ENCODE measurements at regions not wholly inside any gene's neighbourhood (a gene's known extent, or its start where the extent isn't known, plus 50 kb on each side); places are given as distances from the start of the nearest gene placed in this dataset.
"Not testable (repeated sequence)": the region's sequence is repeated elsewhere in the genome, so short reads cannot be mapped to it uniquely, and the experiment has no call there.

DNA sequence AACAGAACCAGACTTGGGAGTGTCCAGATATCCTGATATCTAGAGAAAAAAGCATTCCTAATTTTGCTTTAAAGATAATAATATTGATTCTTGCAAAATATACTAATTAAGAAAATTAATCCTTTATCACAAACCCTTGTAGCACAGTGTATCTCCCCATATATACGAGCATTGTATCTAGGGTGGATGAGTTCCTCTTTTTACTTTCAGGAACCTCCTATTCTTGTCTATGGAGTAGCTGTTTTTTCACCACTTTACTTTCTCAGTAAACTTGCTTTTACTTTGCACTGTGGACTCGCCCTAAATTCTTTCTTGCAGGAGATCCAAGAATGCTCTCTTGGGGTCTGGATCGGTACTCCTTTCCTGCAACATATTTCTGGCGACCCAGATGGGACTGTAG, 103.9 kb downstream of the GLUD2 start:
- H3K4me3 Mint-ChIP-seq = no peak overlapping the region
- DNase-seq (no peak), ATAC-seq (replicated peaks) (no peak)
- peaks cover 0 to 5% of the 10 kb centered on the region in 2 donors for H3K27me3 Mint-ChIP-seq
- no peaks in the 10 kb centered on the region for H3K4me1 Mint-ChIP-seq
- H3K36me3 Mint-ChIP-seq = no peaks in the 10 kb centered on the region
- no peaks in the 10 kb centered on the region for H3K9me3 Mint-ChIP-seq
- H3K27ac Mint-ChIP-seq = no peak overlapping the region

DNA sequence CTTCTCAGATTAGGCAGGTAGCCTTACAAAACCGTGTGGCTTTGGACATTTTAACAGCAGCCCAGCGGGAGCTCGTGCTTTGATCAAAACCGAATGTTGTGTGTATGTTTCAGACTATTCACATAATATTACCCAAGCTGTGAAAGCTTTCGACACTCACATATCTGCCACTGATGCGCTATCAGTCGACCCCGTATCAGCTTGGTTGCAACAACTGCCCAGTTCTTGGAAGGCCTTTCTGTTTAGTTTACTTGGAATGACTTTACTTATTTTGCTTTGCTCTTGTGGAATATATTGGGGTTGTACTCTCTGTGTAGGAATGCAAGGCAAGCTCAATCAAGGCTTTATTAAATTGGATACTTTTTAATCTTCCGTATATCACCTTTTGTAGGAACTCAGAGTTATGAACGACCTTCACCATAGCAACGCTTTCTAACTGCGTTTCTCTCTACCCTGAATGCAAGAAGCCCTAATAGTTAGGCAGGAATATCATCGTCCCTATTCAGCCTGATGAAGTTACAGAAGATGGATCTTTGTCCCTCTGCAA, 107.5 kb downstream of the GLUD2 start:
- Mint-ChIP-seq H3K9me3 (no peaks in the 10 kb centered on the region), H3K4me1 (no peaks in the 10 kb centered on the region)

DNA sequence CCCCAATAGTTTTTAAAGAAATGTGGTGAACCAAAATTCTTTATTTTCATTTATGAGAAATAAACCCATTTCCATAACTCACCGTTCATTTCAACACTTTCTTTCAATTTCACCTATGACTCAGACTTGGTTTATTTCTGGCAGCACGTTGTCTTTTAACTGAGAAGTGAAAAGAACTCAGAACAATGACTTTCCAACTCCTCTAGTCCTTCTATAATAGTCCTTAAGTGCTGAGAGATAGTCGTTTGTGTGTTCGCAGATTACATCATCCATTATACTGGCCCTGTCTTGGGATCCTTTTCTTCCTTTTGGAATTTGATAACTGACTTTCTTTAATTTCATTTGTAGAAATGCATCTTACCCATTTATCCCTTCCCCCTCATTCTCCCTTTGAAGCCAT, 113.6 kb downstream of the GLUD2 start:
- ATAC-seq (replicated peaks) (no peak), DNase-seq (no peak)
- H3K27ac Mint-ChIP-seq = no peak overlapping the region
- peaks cover 3 to 5% of the 10 kb centered on the region in 2 donors for H3K4me1 Mint-ChIP-seq
- no peaks in the 10 kb centered on the region for H3K36me3 Mint-ChIP-seq
- no peaks in the 10 kb centered on the region for H3K9me3 Mint-ChIP-seq
- no peaks in the 10 kb centered on the region for H3K27me3 Mint-ChIP-seq
- no peak overlapping the region for H3K4me3 Mint-ChIP-seq

More for the DNA sequence above, 107.5 kb downstream of the GLUD2 start:
- no peak for DNase-seq
- no peaks in the 10 kb centered on the region for H3K36me3 Mint-ChIP-seq
- H3K27me3 Mint-ChIP-seq = peaks cover 0 to 5% of the 10 kb centered on the region in 2 donors
- no peak for ATAC-seq (replicated peaks)
- no peak overlapping the region for H3K4me3 Mint-ChIP-seq
- no peak overlapping the region for H3K27ac Mint-ChIP-seq

DNA sequence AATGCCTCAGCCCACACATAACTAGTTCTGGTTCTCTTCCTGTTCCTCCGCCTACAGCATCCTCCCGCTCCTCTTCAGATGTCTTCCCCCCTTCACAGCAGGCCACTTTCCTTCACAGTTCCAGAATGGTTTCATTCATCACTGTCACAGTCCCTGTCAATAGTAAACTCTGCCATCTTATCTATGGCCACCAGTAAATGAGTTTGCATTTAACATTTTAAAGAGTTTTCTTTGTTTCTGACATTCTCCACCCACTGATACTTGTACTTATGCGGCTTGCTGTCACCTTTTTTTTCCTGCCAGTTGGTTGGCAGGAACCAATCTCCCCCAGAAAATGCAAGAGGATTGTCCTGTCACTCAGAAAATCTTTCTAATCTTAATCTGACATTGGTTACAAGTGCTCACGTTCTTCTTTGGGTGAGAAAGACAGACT, 114.1 kb downstream of the GLUD2 start:
- Mint-ChIP-seq H3K9me3 (no peaks in the 10 kb centered on the region), H3K4me3 (no peak overlapping the region), H3K27ac (no peak overlapping the region), H3K4me1 (peaks cover 3 to 5% of the 10 kb centered on the region in 2 donors), H3K36me3 (no peaks in the 10 kb centered on the region), H3K27me3 (no peaks in the 10 kb centered on the region)
- ATAC-seq (replicated peaks) (no peak), DNase-seq (no peak)

DNA sequence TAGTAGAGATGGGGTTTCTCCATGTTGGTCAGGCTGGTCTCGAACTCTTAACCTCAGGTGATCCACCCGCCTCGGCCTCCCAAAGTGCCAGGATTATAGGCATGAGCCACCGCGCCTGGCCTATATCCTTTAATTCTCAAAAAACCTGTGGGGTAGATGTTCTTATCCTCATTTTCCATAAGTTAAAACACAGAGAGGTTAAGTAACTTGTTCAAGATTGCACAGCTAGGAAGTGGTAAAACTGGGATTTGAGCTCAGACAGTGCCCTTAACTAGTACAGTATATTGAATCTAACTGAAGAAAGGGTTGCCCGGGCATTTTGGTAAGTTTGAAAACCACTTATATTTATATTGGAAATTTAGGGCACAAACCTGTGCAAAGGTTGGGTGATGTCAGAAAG, 116.0 kb downstream of the GLUD2 start:
- Mint-ChIP-seq H3K27ac (no peak overlapping the region), H3K9me3 (no peaks in the 10 kb centered on the region), H3K4me1 (peaks cover 3 to 5% of the 10 kb centered on the region in 2 donors), H3K27me3 (no peaks in the 10 kb centered on the region), H3K4me3 (no peak overlapping the region), H3K36me3 (no peaks in the 10 kb centered on the region)
- no peak for ATAC-seq (replicated peaks)
- no peak for DNase-seq

DNA sequence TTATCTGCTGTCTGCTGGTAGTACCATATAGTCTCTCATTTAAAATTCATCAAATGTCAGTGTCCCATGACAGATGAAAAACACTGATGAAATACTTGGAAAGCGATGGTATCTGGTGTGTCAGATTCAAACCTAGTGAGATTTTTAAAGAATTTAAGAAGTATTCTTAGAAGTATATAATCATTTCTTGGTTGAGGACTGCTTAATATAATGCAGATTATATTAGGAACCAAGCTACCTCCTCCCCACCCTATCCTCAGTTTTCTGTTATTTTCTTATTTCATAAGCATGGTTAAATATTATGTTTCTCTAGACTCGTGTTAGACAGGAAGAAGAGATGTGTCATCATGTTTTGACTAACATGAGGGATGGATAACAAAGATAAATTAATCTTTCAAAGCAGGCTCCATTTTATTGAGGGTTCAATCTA, 118.5 kb downstream of the GLUD2 start:
- ATAC-seq (replicated peaks) (no peak), DNase-seq (no peak)
- H3K9me3 Mint-ChIP-seq = no peaks in the 10 kb centered on the region
- peaks cover 3 to 5% of the 10 kb centered on the region in 2 donors for H3K4me1 Mint-ChIP-seq
- no peaks in the 10 kb centered on the region for H3K27me3 Mint-ChIP-seq
- H3K4me3 Mint-ChIP-seq = no peak overlapping the region
- H3K27ac Mint-ChIP-seq = no peak overlapping the region
- no peaks in the 10 kb centered on the region for H3K36me3 Mint-ChIP-seq

DNA sequence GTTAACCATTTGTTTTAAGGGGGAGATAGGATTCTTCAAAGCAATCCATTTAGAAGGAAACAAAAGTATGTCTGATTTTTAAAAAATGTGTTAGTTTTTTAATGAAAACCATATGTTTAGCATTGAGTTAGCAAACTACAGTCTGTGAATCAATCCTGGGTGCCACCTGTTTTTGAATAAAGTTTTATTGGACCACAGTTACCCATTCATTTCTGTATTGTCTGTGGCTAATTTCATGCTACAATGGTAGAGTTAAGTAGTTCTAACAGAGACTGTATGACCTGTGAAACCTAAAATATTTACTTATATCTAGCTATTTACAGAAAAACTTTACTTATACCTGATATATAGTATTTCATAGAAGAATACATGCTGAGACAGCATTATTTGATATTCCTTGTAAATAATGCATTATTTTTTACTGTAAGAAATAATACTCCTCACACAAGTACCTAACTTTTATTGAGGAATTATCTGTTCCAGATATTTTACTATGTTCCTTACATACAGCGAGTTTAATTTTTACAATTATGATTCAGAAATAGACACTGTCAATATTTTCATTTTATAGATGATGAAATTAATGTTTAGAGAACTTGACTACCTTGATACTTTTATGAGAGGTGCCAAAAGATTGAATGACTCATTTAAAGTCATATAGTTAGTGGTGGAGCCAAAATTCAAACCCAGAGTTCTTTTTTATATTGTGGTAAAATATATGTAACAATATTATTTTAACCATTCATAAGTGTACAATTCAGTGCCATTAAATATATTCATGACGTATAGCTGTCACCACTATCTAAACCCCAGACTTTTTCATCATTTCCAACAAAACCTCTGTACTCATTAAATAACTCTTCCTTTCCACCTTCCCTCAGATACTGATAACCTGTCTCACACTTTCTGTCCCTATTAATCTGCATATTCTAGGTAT, 122.0 kb downstream of the GLUD2 start:
- no peaks in the 10 kb centered on the region for H3K4me1 Mint-ChIP-seq
- H3K36me3 Mint-ChIP-seq = no peaks in the 10 kb centered on the region
- no peaks in the 10 kb centered on the region for H3K9me3 Mint-ChIP-seq
- no peak overlapping the region for H3K4me3 Mint-ChIP-seq
- DNase-seq (no peak), ATAC-seq (replicated peaks) (no peak)
- no peak overlapping the region for H3K27ac Mint-ChIP-seq
- H3K27me3 Mint-ChIP-seq = no peaks in the 10 kb centered on the region

DNA sequence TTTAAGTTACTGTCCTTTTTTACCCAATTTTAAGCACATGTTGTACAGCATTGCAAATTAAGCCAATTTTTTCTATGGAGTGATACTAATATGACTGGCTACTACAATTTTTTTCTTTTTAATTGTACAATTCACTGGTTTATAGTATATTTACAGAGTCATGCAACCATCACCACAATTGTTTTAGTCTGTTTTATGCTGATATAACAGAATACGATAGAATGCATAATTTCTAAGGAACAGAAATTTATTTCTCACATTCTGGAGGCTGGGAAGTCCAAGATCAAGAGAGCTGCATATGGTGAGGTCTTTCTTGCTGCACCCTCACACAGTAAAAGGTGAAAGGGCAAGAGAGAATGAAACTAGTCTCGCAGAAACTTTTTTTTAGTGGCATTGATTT, 125.3 kb downstream of the GLUD2 start:
- no peak for DNase-seq
- Mint-ChIP-seq H3K4me3 (no peak overlapping the region), H3K27me3 (no peaks in the 10 kb centered on the region), H3K9me3 (peaks cover 0 to 7% of the 10 kb centered on the region in 2 donors), H3K36me3 (no peaks in the 10 kb centered on the region), H3K4me1 (no peaks in the 10 kb centered on the region), H3K27ac (no peak overlapping the region)
- no peak for ATAC-seq (replicated peaks)

DNA sequence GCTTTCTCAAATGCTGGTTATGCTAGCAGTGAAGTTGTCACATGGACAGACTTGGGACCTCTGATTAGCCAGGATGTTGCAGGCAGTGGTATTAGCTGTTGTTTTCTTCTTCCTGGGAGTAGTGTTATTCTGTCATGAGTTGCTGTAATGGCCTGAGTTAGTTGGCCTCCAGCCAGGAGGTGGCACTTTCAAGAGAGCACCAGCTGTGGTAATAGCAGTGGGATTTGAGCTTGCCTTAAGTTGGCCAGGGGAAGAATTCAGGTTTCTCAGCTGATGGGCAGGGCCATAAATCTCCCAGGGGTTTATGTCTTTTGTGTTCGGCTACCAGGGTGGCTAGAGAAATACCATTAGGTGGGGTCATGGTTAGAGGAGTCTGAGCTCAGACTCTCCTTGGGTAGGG, 132.6 kb downstream of the GLUD2 start:
- Mint-ChIP-seq H3K27ac (no peak overlapping the region), H3K36me3 (no peaks in the 10 kb centered on the region), H3K4me3 (no peak overlapping the region), H3K9me3 (peaks cover 4 to 11% of the 10 kb centered on the region in 2 donors), H3K27me3 (no peaks in the 10 kb centered on the region), H3K4me1 (no peaks in the 10 kb centered on the region)
- no peak for DNase-seq
- ATAC-seq (replicated peaks) = no peak

DNA sequence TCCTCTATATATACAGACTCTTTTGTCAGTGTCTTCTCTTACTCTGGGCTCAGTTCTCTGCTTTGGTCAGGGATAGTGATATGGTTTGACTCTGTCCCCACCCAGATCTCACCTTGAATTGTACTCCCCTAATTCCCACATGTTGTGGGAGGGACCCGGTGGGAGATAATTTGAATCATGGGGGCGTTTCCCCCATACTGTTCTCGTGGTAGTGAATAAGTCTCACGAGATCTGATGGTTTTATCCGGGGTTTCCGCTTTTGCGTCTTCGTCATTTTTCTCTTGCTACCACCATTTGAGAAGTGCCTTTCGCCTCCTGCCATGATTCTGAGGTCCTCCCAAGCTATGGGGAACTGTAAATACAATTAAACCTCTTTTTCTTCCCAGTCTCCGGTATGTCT, 144.4 kb downstream of the GLUD2 start:
- ATAC-seq (replicated peaks) (no peak), DNase-seq (no peak)
- Mint-ChIP-seq H3K4me1 (no peaks in the 10 kb centered on the region), H3K27ac (no peak overlapping the region), H3K9me3 (peaks cover 0 to 2% of the 10 kb centered on the region in 2 donors), H3K4me3 (no peak overlapping the region), H3K27me3 (no peaks in the 10 kb centered on the region), H3K36me3 (no peaks in the 10 kb centered on the region)

DNA sequence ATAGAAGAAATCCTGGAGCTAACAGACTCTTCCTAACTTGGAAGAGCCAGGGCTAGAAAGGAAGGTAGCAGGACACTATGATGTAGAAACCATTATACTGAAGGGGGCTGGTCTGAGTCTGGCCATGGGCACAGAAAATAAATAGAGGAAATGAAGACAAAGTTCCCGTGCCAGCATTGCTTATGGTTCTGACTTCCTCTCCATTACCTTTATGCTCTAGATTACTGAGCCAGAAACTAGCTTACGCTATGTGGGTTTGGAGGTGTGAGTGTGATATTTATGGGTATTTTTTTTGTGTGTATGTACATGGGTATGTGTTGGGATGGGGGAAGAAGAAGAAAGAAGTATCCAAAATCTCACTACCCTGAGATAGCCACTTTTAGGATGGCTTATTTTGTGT, 148.3 kb downstream of the GLUD2 start:
- H3K9me3 Mint-ChIP-seq = no peaks in the 10 kb centered on the region
- no peak overlapping the region for H3K4me3 Mint-ChIP-seq
- H3K36me3 Mint-ChIP-seq = no peaks in the 10 kb centered on the region
- ATAC-seq (replicated peaks) = no peak
- no peaks in the 10 kb centered on the region for H3K4me1 Mint-ChIP-seq
- no peaks in the 10 kb centered on the region for H3K27me3 Mint-ChIP-seq
- no peak for DNase-seq
- H3K27ac Mint-ChIP-seq = no peak overlapping the region

DNA sequence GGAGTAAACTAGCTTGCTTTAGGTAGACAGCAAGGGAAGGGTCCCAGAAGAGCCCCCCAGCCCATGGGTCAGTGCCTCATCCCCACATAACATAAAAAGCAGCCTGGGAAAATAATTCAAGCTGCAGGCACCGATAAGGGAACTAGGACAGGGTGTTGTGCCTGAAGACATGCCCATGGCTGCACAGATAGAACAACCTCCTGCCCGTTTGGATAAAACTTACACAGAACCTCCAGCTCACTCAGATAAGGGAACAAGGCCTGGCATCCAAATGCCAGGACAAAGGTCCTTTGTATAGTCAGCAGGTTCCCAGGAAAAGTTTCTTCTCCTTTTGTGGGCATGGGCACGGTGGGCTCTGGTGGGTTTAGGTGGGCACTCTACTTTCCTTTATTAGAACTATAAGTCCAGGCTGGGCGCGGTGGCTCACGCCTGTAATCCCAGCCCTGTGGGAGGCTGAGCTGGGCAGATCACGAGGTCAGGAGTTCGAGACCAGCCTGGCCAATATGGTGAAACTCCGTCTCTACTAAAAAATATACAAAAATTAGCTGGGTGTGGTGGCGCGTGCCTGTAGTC, 149.5 kb downstream of the GLUD2 start:
- not testable (repeated sequence) for H3K27ac Mint-ChIP-seq; H3K4me3 Mint-ChIP-seq; H3K27me3 Mint-ChIP-seq; DNase-seq; ATAC-seq (replicated peaks); H3K4me1 Mint-ChIP-seq; H3K9me3 Mint-ChIP-seq; H3K36me3 Mint-ChIP-seq

DNA sequence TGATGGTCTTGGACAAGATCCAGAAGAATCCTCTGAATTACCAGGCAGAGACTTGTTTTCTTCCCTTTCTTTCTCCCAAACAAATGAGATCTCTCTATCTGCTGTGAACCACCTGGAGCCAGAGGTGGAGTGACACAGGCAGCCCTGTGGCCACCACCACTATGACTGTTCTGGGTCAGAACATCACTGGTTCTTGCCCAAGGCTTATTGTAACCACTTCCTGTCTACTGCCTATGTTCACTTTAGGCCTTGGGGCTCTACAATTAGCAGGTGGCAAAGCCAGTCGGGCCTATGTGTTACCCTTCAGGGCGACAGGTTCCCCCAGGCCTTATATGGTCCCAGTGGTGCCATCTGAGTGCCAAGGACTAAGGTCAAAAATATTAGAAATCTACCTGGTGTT, 161.2 kb downstream of the GLUD2 start:
- ATAC-seq (replicated peaks) = no peak
- Mint-ChIP-seq H3K4me3 (no peak overlapping the region), H3K27me3 (no peaks in the 10 kb centered on the region), H3K27ac (no peak overlapping the region), H3K4me1 (no peaks in the 10 kb centered on the region), H3K9me3 (no peaks in the 10 kb centered on the region), H3K36me3 (no peaks in the 10 kb centered on the region)
- DNase-seq = no peak

DNA sequence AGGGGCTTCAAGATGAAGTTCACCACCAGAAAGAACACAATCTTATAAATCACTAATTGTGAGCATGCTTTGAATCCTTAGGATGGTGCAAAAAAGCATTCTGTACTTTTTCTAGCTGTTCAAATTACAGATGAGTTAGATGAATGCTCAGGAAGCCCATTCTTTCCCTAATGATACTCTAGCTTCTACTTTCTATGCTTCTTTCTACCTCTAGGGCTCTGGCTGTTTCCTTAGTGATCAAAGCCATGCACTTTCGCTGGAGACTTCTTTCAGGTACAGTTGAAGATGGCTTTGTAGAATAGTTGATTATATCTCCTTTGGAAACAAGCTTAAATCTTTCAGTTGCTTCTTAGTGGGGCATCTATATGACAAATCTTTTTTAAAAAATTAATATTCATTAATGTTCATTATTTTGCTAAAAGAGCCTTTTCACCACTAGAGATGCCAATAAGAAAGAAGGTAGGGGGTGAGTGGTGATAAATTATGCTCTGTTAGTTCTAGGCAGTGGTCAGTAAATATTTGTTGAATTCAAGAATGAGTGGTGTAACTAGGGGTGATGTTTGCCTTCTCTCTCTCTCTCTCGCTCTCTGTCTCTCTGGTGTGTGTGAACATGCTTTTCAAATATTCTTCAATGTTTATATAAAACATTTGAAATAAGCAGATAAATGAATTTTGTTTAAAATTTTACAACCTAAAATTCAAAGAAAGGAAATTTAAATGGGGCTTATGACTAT, 169.4 kb downstream of the GLUD2 start:
- H3K36me3 Mint-ChIP-seq = no peaks in the 10 kb centered on the region
- H3K4me3 Mint-ChIP-seq = no peak overlapping the region
- no peaks in the 10 kb centered on the region for H3K4me1 Mint-ChIP-seq
- DNase-seq (no peak), ATAC-seq (replicated peaks) (no peak)
- H3K9me3 Mint-ChIP-seq = no peaks in the 10 kb centered on the region
- no peak overlapping the region for H3K27ac Mint-ChIP-seq
- no peaks in the 10 kb centered on the region for H3K27me3 Mint-ChIP-seq

All from stimulated activated naive B cell treated with anti-CD40 and anti-IgM and Interleukin-4, amounts not matched to agents 10 μg/mL and 1 μg/mL and 100 μg/mL, for 72 hours (primary cell).